NCI-H146 treated with DMSO at 0.1 percent for 48 hours (cell line): ENCODE measurements at regions not wholly inside any gene's neighbourhood (a gene's known extent, or its start where the extent isn't known, plus 50 kb on each side); places are given as distances from the start of the nearest gene placed in this dataset.
A peak's percentile ranks its signal among the peaks of the same experiment; 100 is the strongest.
"Not testable (repeated sequence)": the region's sequence is repeated elsewhere in the genome, so short reads cannot be mapped to it uniquely, and the experiment has no call there.

Experiments used
- DNase-seq: peaks from one replicate; lab custom pipeline; 2025; ENCODE audit not compliant: unreplicated experiment; lab: John Stamatoyannopoulos, UW

- not testable (repeated sequence) for DNase-seq
Measured at GRCh38 chr21:24419641-24420040, 1187.6 kb downstream of the MRPL39 start.

GRCh38 chr21:24418671-24419070 lies 1188.6 kb downstream of the MRPL39 start:
- DNase-seq = no peak

GRCh38 chr21:24411429-24411828 lies 1195.9 kb downstream of the MRPL39 start:
- no peak for DNase-seq

- DNase-seq = no peak
Measured at GRCh38 chr21:24403221-24403620, 1204.1 kb downstream of the MRPL39 start.

GRCh38 chr21:24395320-24395923 lies 1211.9 kb downstream of the MRPL39 start:
- peak; percentile 16 for DNase-seq

GRCh38 chr21:24375201-24375600 lies 1232.1 kb downstream of the MRPL39 start:
- DNase-seq = no peak

GRCh38 chr21:24372506-24372905 lies 1234.8 kb downstream of the MRPL39 start:
- DNase-seq = no peak

GRCh38 chr21:24369746-24370145 lies 1237.5 kb downstream of the MRPL39 start:
- DNase-seq = no peak

- DNase-seq = no peak
Measured at GRCh38 chr21:24369278-24369677, 1238.0 kb downstream of the MRPL39 start.

- DNase-seq = no peak
Measured at GRCh38 chr21:24367936-24368335, 1239.3 kb downstream of the MRPL39 start.

- DNase-seq = no peak
Measured at GRCh38 chr21:24353492-24353891, 1253.8 kb downstream of the MRPL39 start.

- no peak for DNase-seq
Measured at GRCh38 chr21:24339406-24339805, 1267.9 kb downstream of the MRPL39 start.

GRCh38 chr21:24336491-24336890 lies 1270.8 kb downstream of the MRPL39 start:
- no peak for DNase-seq

- no peak for DNase-seq
Measured at GRCh38 chr21:24323536-24323935, 1283.7 kb downstream of the MRPL39 start.

GRCh38 chr21:24316277-24316922 lies 1290.9 kb downstream of the MRPL39 start:
- DNase-seq = no peak

- DNase-seq = no peak
Measured at GRCh38 chr21:24310788-24311187, 1296.5 kb downstream of the MRPL39 start.

- DNase-seq = no peak
Measured at GRCh38 chr21:24308183-24308582, 1299.1 kb downstream of the MRPL39 start.

GRCh38 chr21:24302400-24302799 lies 1304.9 kb downstream of the MRPL39 start:
- no peak for DNase-seq

- DNase-seq = no peak
Measured at GRCh38 chr21:24298040-24298439, 1309.2 kb downstream of the MRPL39 start.

- no peak for DNase-seq
Measured at GRCh38 chr21:24294171-24294570, 1313.1 kb downstream of the MRPL39 start.

GRCh38 chr21:24290151-24290833 lies 1317.0 kb downstream of the MRPL39 start:
- DNase-seq = no peak

- DNase-seq = no peak
Measured at GRCh38 chr21:24289539-24289938, 1317.7 kb downstream of the MRPL39 start.
